ENCODE measurements at regions not wholly inside any gene's neighbourhood (a gene's known extent, or its start where the extent isn't known, plus 50 kb on each side); places are given as distances from the start of the nearest gene placed in this dataset.
"Not testable (repeated sequence)": the region's sequence is repeated elsewhere in the genome, so short reads cannot be mapped to it uniquely, and the experiment has no call there.

GRCh38 chr4:107423677-107424405 lies 296.2 kb downstream of the PAPSS1 start:
- no peak for TF ChIP-seq CTCF (IDR thresholded peaks at IDR 0.05)
- H3K9ac ChIP-seq = no peak overlapping the region
- H3K27ac ChIP-seq = no peak overlapping the region

GRCh38 chr4:107419536-107419935 lies 300.5 kb downstream of the PAPSS1 start:
- H3K4me2 ChIP-seq (ENCODE audit: low read length); H3K79me2 ChIP-seq; H2AFZ ChIP-seq; H3K9ac ChIP-seq; H3K9me3 ChIP-seq (ENCODE audit: control insufficient read depth, low read length); H3K36me3 ChIP-seq (ENCODE audit: control insufficient read depth, insufficient read depth, low read length); H3K4me1 ChIP-seq; H3K4me3 ChIP-seq (ENCODE audit: low read depth, low read length); H3K27me3 ChIP-seq (ENCODE audit: control insufficient read depth, insufficient read depth, low read length); H3K27ac ChIP-seq: not testable (repeated sequence)

More at GRCh38 chr4:107423677-107424405, 296.2 kb downstream of the PAPSS1 start:
- no peaks in the 10 kb centered on the region for H3K36me3 ChIP-seq (ENCODE audit: control insufficient read depth, insufficient read depth, low read length)
- no peak overlapping the region for H3K4me2 ChIP-seq (ENCODE audit: low read length)
- H3K27me3 ChIP-seq (ENCODE audit: control insufficient read depth, insufficient read depth, low read length) = no peaks in the 10 kb centered on the region
- H3K9me3 ChIP-seq (ENCODE audit: control insufficient read depth, low read length) = no peaks in the 10 kb centered on the region
- no peak overlapping the region for H3K4me3 ChIP-seq (ENCODE audit: low read depth, low read length)
- H3K79me2 ChIP-seq = no peaks in the 10 kb centered on the region
- no peaks in the 10 kb centered on the region for H3K4me1 ChIP-seq
- H2AFZ ChIP-seq = no peak overlapping the region

- no peak overlapping the region for H3K27ac ChIP-seq
- H3K36me3 ChIP-seq (ENCODE audit: control insufficient read depth, insufficient read depth, low read length) = no peaks in the 10 kb centered on the region
- H3K4me3 ChIP-seq (ENCODE audit: low read depth, low read length) = no peak overlapping the region
- no peak overlapping the region for H2AFZ ChIP-seq
- no peak for TF ChIP-seq CTCF (IDR thresholded peaks at IDR 0.05)
- no peak overlapping the region for H3K9ac ChIP-seq
- no peaks in the 10 kb centered on the region for H3K4me1 ChIP-seq
- no peaks in the 10 kb centered on the region for H3K27me3 ChIP-seq (ENCODE audit: control insufficient read depth, insufficient read depth, low read length)
- H3K9me3 ChIP-seq (ENCODE audit: control insufficient read depth, low read length) = no peaks in the 10 kb centered on the region
- no peaks in the 10 kb centered on the region for H3K79me2 ChIP-seq
- H3K4me2 ChIP-seq (ENCODE audit: low read length) = no peak overlapping the region
Measured at GRCh38 chr4:107419052-107419451, 301.0 kb downstream of the PAPSS1 start.

GRCh38 chr4:107415490-107415889 lies 304.5 kb downstream of the PAPSS1 start:
- not testable (repeated sequence) for H3K27ac ChIP-seq; H3K4me2 ChIP-seq (ENCODE audit: low read length); H3K36me3 ChIP-seq (ENCODE audit: control insufficient read depth, insufficient read depth, low read length); H3K4me1 ChIP-seq; H2AFZ ChIP-seq; H3K9ac ChIP-seq; H3K27me3 ChIP-seq (ENCODE audit: control insufficient read depth, insufficient read depth, low read length); H3K4me3 ChIP-seq (ENCODE audit: low read depth, low read length); H3K79me2 ChIP-seq; H3K9me3 ChIP-seq (ENCODE audit: control insufficient read depth, low read length)

GRCh38 chr4:107409872-107410271 lies 310.2 kb downstream of the PAPSS1 start:
- H3K27me3 ChIP-seq (ENCODE audit: control insufficient read depth, insufficient read depth, low read length); H3K4me3 ChIP-seq (ENCODE audit: low read depth, low read length); H3K9me3 ChIP-seq (ENCODE audit: control insufficient read depth, low read length); H3K36me3 ChIP-seq (ENCODE audit: control insufficient read depth, insufficient read depth, low read length); H2AFZ ChIP-seq; H3K4me2 ChIP-seq (ENCODE audit: low read length); H3K4me1 ChIP-seq; H3K27ac ChIP-seq; H3K79me2 ChIP-seq; H3K9ac ChIP-seq: not testable (repeated sequence)

GRCh38 chr4:107408968-107409367 lies 311.1 kb downstream of the PAPSS1 start:
- Histone ChIP-seq H3K9ac (no peak overlapping the region), H2AFZ (no peak overlapping the region), H3K4me2 (ENCODE audit: low read length) (no peak overlapping the region), H3K4me1 (no peaks in the 10 kb centered on the region), H3K9me3 (ENCODE audit: control insufficient read depth, low read length) (no peaks in the 10 kb centered on the region), H3K27me3 (ENCODE audit: control insufficient read depth, insufficient read depth, low read length) (no peaks in the 10 kb centered on the region), H3K79me2 (no peaks in the 10 kb centered on the region), H3K27ac (no peak overlapping the region), H3K4me3 (ENCODE audit: low read depth, low read length) (no peak overlapping the region), H3K36me3 (ENCODE audit: control insufficient read depth, insufficient read depth, low read length) (no peaks in the 10 kb centered on the region)
- no peak for TF ChIP-seq CTCF (IDR thresholded peaks at IDR 0.05)

Data from parathyroid adenoma (tissue), 2 donors.